H1 (cell line): ENCODE measurements at regions not wholly inside any gene's neighbourhood (a gene's known extent, or its start where the extent isn't known, plus 50 kb on each side); places are given as distances from the start of the nearest gene placed in this dataset.

Experiments used
- CTCF ChIA-PET: fragments of 300-600 bp; sonication (Branson Sonifier 250); formaldehyde crosslinking; loops from one replicate; lab custom pipeline; 2021; ENCODE audit not compliant: partially characterized antibody; lab: Charles Lee
- POLR2A ChIA-PET: fragments of 300-600 bp; sonication (Branson Sonifier 250); formaldehyde crosslinking; loops from one replicate; lab custom pipeline; 2021; ENCODE audit warnings: inconsistent platforms; ENCODE audit not compliant: partially characterized antibody; lab: Charles Lee
- DNase-seq, 2 experiments: peaks; one replicate each; pipeline versions ENCODE4 v3.0.0 to v3.0.0-alpha.2; 2010 to 2022; ENCODE audit warnings: low spot score in 2 of 2, low read depth in 1 of 2, mixed read lengths in 1 of 2
- FAIRE-seq: peaks from 2 replicates; lab custom pipeline; 2011; peaks lifted over from hg19 to GRCh38; lab: Jason Lieb, UNC
- H2AFZ ChIP-seq: 2 replicates; pipeline ENCODE4 v1.8.1; 2012; ENCODE audit warnings: low read length, inconsistent platforms
- H2AK5ac ChIP-seq: 2 replicates; pipeline ENCODE4 v1.6.1; 2013; ENCODE audit warnings: low read depth, low read length
- H2BK120ac ChIP-seq: replicated peaks from 2 replicates; pipeline ENCODE3; 2013; ENCODE audit warnings: low read depth, low read length, inconsistent platforms
- H2BK12ac ChIP-seq: 2 replicates; pipeline ENCODE4 v1.6.1; 2013; ENCODE audit warnings: low read depth, low read length
- H2BK15ac ChIP-seq: 2 replicates; pipeline ENCODE4 v1.6.1; 2013; ENCODE audit warnings: low read length
- H2BK20ac ChIP-seq: 2 replicates; pipeline ENCODE4 v1.6.1; 2013; ENCODE audit warnings: low read length
- H2BK5ac ChIP-seq: 2 replicates; pipeline ENCODE4 v1.6.1; 2013; ENCODE audit warnings: low read depth, low read length
- H3K14ac ChIP-seq: 2 replicates; pipeline ENCODE4 v1.6.1; 2013; ENCODE audit warnings: inconsistent platforms; ENCODE audit not compliant: insufficient read length
- H3K18ac ChIP-seq: 2 replicates; pipeline ENCODE4 v1.6.1; 2013; ENCODE audit warnings: low read length; ENCODE audit errors: extremely low read depth
- H3K23ac ChIP-seq: 2 replicates; pipeline ENCODE4 v1.6.1; 2013; ENCODE audit warnings: inconsistent platforms; ENCODE audit not compliant: insufficient read length
- H3K23me2 ChIP-seq: 2 replicates; pipeline ENCODE4 v1.6.1; 2013; ENCODE audit warnings: low read depth, low read length
- H3K27ac ChIP-seq: 2 replicates; pipeline ENCODE4 v1.6.1; 2011; ENCODE audit warnings: low read depth, low read length, inconsistent platforms
- H3K27me3 ChIP-seq, 4 experiments: replicated peaks in 1 of 4; 1 replicate in 1 of 4; 2 replicates in 3 of 4; pipeline versions ENCODE4 v1.6.1 to v1.8.1; 2011 to 2013; ENCODE audit warnings: low read length in 3 of 4, mild to moderate bottlenecking in 3 of 4, inconsistent platforms in 2 of 4, mixed read lengths in 2 of 4, moderate library complexity in 1 of 4; ENCODE audit not compliant: control insufficient read depth in 3 of 4, insufficient read depth in 3 of 4; ENCODE audit errors: extremely low read depth in 1 of 4
- H3K36me3 ChIP-seq, 4 experiments: 2 replicates each; pipeline versions ENCODE4 v1.6.1 to v1.8.1; 2011 to 2013; ENCODE audit warnings: mild to moderate bottlenecking in 4 of 4, low read length in 3 of 4, moderate library complexity in 2 of 4, control low read depth in 1 of 4, inconsistent platforms in 1 of 4; ENCODE audit not compliant: insufficient read depth in 4 of 4, control insufficient read depth in 2 of 4
- H3K4ac ChIP-seq: replicated peaks from 2 replicates; pipeline ENCODE3; 2013; ENCODE audit warnings: low read length, low read depth, mixed read lengths, inconsistent platforms; ENCODE audit not compliant: insufficient read length
- H3K4me1 ChIP-seq, 4 experiments: replicated peaks in 1 of 4; 1 replicate in 1 of 4; 2 replicates in 3 of 4; pipeline versions ENCODE4 v1.6.1 to v1.8.1; 2011 to 2013; ENCODE audit warnings: low read length in 3 of 4, inconsistent platforms in 2 of 4, mixed read lengths in 1 of 4; ENCODE audit not compliant: insufficient read depth in 4 of 4, control insufficient read depth in 3 of 4
- H3K4me2 ChIP-seq, 2 experiments: 2 replicates each; pipeline versions ENCODE4 v1.6.1 to v1.8.1; 2011 to 2013; ENCODE audit warnings: low read depth in 2 of 2, low read length in 2 of 2, control low read depth in 1 of 2, inconsistent platforms in 1 of 2, mild to moderate bottlenecking in 1 of 2; ENCODE audit not compliant: insufficient read depth in 1 of 2
- H3K4me3 ChIP-seq, 4 experiments: fragments of 200-600, 300-600 bp in 1 of 4; sonication (generic), shearing (Covaris generic), sonication (Bioruptor Twin) in 1 of 4; 2 replicates each; pipeline versions ENCODE4 v1.5.1 to v1.8.1; 2011 to 2016; ENCODE audit warnings: low read length in 4 of 4, low read depth in 3 of 4, control low read depth in 2 of 4, inconsistent platforms in 2 of 4, mild to moderate bottlenecking in 2 of 4, mixed read lengths in 1 of 4, moderate library complexity in 1 of 4; ENCODE audit not compliant: insufficient read depth in 2 of 4; ENCODE audit errors: extremely low read depth in 1 of 4
- H3K56ac ChIP-seq: replicated peaks from 2 replicates; pipeline ENCODE3; 2013; ENCODE audit warnings: low read depth, mild to moderate bottlenecking, mixed read lengths, low read length, inconsistent platforms; ENCODE audit not compliant: insufficient read length
- H3K79me1 ChIP-seq: 2 replicates; pipeline ENCODE4 v1.6.1; 2013; ENCODE audit warnings: low read depth, low read length, control low read depth
- H3K79me2 ChIP-seq, 2 experiments: 2 replicates each; pipeline versions ENCODE4 v1.6.1 to v1.8.1; 2012 to 2013; ENCODE audit warnings: low read length in 2 of 2, mild to moderate bottlenecking in 2 of 2, inconsistent platforms in 1 of 2; ENCODE audit not compliant: insufficient read depth in 2 of 2, control insufficient read depth in 1 of 2
- H3K9ac ChIP-seq, 4 experiments: replicated peaks in 1 of 4; 1 replicate in 1 of 4; 2 replicates in 3 of 4; pipeline versions ENCODE4 v1.6.1 to v1.8.1; 2011 to 2013; ENCODE audit warnings: low read depth in 3 of 4, low read length in 3 of 4, control low read depth in 2 of 4, mild to moderate bottlenecking in 2 of 4, moderate library complexity in 2 of 4, inconsistent platforms in 1 of 4; ENCODE audit errors: extremely low read depth in 1 of 4
- H3K9me3 ChIP-seq, 2 experiments: 2 replicates each; pipeline versions ENCODE4 v1.6.1 to v1.8.1; 2012 to 2013; ENCODE audit warnings: mild to moderate bottlenecking in 2 of 2, moderate library complexity in 2 of 2, control low read depth in 1 of 2, inconsistent platforms in 1 of 2, low read depth in 1 of 2, low read length in 1 of 2, mixed read lengths in 1 of 2; ENCODE audit not compliant: insufficient read depth in 2 of 2
- H4K20me1 ChIP-seq, 2 experiments: replicated peaks in 1 of 2; 2 replicates each; pipeline versions ENCODE3 to v1.8.1; 2011 to 2013; ENCODE audit warnings: inconsistent platforms in 2 of 2, low read length in 2 of 2, mild to moderate bottlenecking in 1 of 2; ENCODE audit not compliant: insufficient read depth in 2 of 2, control insufficient read depth in 1 of 2
- H4K5ac ChIP-seq: 2 replicates; pipeline ENCODE4 v1.6.1; 2013; ENCODE audit warnings: low read length, low read depth, mixed read lengths, inconsistent platforms; ENCODE audit not compliant: insufficient read length
- H4K8ac ChIP-seq: 2 replicates; pipeline ENCODE4 v1.8.0; 2013; ENCODE audit warnings: mild to moderate bottlenecking, moderate library complexity, low read length, inconsistent platforms; ENCODE audit not compliant: insufficient read depth; ENCODE audit errors: extremely low read depth
- H4K91ac ChIP-seq: replicated peaks from 2 replicates; pipeline ENCODE3; 2013; ENCODE audit warnings: low read length, mixed read lengths, inconsistent platforms; ENCODE audit not compliant: insufficient read length
- BCL11A ChIP-seq, 2 experiments: IDR thresholded peaks; one replicate each; pipeline ENCODE4 v1.6.1; 2011; ENCODE audit warnings: low read depth in 2 of 2, low read length in 2 of 2, mild to moderate bottlenecking in 2 of 2
- CHD1 ChIP-seq: IDR thresholded peaks from 2 replicates; pipeline ENCODE4 v1.6.1; 2012; ENCODE audit warnings: low read depth, low read length, improper control_type of control experiment
- CREB1 ChIP-seq: IDR thresholded peaks from 2 replicates; pipeline ENCODE4 v1.6.1; 2012; ENCODE audit warnings: inconsistent platforms
- KDM1A ChIP-seq: fragments of 200-600, 300-600 bp; sonication (generic); IDR thresholded peaks from 2 replicates; pipeline ENCODE4 v1.7.1; 2016; ENCODE audit warnings: mild to moderate bottlenecking, low read length, borderline replicate concordance
- KDM5A ChIP-seq: fragments of 200-600 bp; IDR thresholded peaks from 2 replicates; pipeline ENCODE4 v1.7.1; 2012; ENCODE audit warnings: mild to moderate bottlenecking, low read length, inconsistent platforms, mixed read lengths
- MAX ChIP-seq: IDR thresholded peaks from 2 replicates; pipeline ENCODE4 v1.6.1; 2012; ENCODE audit warnings: inconsistent platforms
- NRF1 ChIP-seq: IDR thresholded peaks from 2 replicates; pipeline ENCODE4 v1.6.1; 2011; ENCODE audit warnings: mild to moderate bottlenecking, low read depth, low read length, improper control_type of control experiment
- POLR2AphosphoS5 ChIP-seq: IDR thresholded peaks from 2 replicates; pipeline ENCODE4 v1.6.1; 2011; ENCODE audit warnings: low read depth, low read length
- SAP30 ChIP-seq: fragments of 300-600 bp; sonication (generic); IDR thresholded peaks from 2 replicates; pipeline ENCODE4 v1.7.1; 2012; ENCODE audit warnings: low read length, moderate library complexity, mild to moderate bottlenecking, inconsistent platforms; ENCODE audit not compliant: insufficient read depth, insufficient replicate concordance
- SRF ChIP-seq: IDR thresholded peaks from 2 replicates; pipeline ENCODE4 v1.6.1; 2011; ENCODE audit warnings: mild to moderate bottlenecking, low read depth, low read length, moderate library complexity
- TAF1 ChIP-seq: IDR thresholded peaks from 2 replicates; pipeline ENCODE4 v1.6.1; 2011; ENCODE audit warnings: mild to moderate bottlenecking, low read depth, low read length
- ZNF274 ChIP-seq: IDR thresholded peaks from 2 replicates; pipeline ENCODE4 v1.7.0; 2012; ENCODE audit warnings: low read length, borderline replicate concordance; ENCODE audit errors: extremely low read depth
- WGBS, 2 experiments: shearing (Covaris generic) in 1 of 2; methylation state at CpG; one replicate each; pipeline versions ENCODE4 v1.1.6 to v1.1.7; 2013 to 2015; ENCODE audit warnings: low lambda C conversion rate in 2 of 2, mixed read lengths in 2 of 2, inconsistent platforms in 1 of 2, low coverage in 1 of 2, missing lambda C conversion rate in 1 of 2; ENCODE audit not compliant: insufficient replicate concordance in 2 of 2, insufficient coverage in 1 of 2, insufficient read length in 1 of 2; ENCODE audit errors: extremely low coverage in 1 of 2, missing lambda C conversion rate in 1 of 2; 5-methylcytosine and 5-hydroxymethylcytosine counted together

- CTCF ChIA-PET: interaction anchor here (1.1 to 19.6 kb wide), 5 partner anchors 11 to 78 kb away, joined by 5 to 239 read pairs (median 66); no protein-coding TSS in a partner anchor
- Histone ChIP-seq H3K56ac (no peak overlapping the region), H2AK5ac (no peak overlapping the region), H3K18ac (no peak overlapping the region), H2BK12ac (no peak overlapping the region), H3K9me3 (no peaks in the 10 kb centered on the region), H3K9ac (no peak overlapping the region), H2BK5ac (no peak overlapping the region; the same call in 1 of the 2 replicates), H3K36me3 (no peaks in the 10 kb centered on the region), H3K79me1 (no peaks in the 10 kb centered on the region), H2BK120ac (no peak overlapping the region)
- 79% methylated on average over 4 of the region's 4 CpGs; no CpG with 5 or more reads in 1 of the 2 experiments for WGBS, 2 experiments
- TF ChIP-seq KDM1A (no peak), BCL11A (IDR thresholded peaks at IDR 0.05; ENCODE audit: low read depth in 2 of 2, low read length in 2 of 2) (no peak), NRF1 (no peak), KDM5A (no peak), ZNF274 (no peak), POLR2AphosphoS5 (no peak), CREB1 (no peak), TAF1 (no peak), MAX (no peak), SAP30 (no peak), SRF (no peak), CHD1 (no peak)
- TF ChIP-seq, all 59 proteins: peak for 0
- Histone ChIP-seq H3K23me2 (peaks cover 5% of the 10 kb centered on the region), H3K27me3 (peaks cover 1 to 19% (median 12%) of the 10 kb centered on the region in 4 experiments), H3K4me1 (peaks cover 10 to 24% (median 14%) of the 10 kb centered on the region in 4 experiments), H3K27ac (no peak overlapping the region), H4K8ac (no peak overlapping the region), H3K4ac (no peak overlapping the region), H4K5ac (no peak overlapping the region), H2BK20ac (no peak overlapping the region), H3K14ac (no peak overlapping the region), H3K23ac (no peak overlapping the region), H3K79me2 (no peaks in the 10 kb centered on the region), H2AFZ (no peak overlapping the region), H3K4me2 (no peak overlapping the region), H4K20me1 (no peaks in the 10 kb centered on the region), H2BK15ac (no peak overlapping the region), H4K91ac (no peak overlapping the region), H3K4me3 (no peak overlapping the region)
- POLR2A ChIA-PET: no interaction called here
- DNase-seq (no peak), FAIRE-seq (no peak)
These were observed 100.0 kb upstream of the FOXP4 start for GRCh38 chr6:41446132-41446531.
